Brain microvascular endothelial cell (primary cell): ENCODE measurements at regions not wholly inside any gene's neighbourhood (a gene's known extent, or its start where the extent isn't known, plus 50 kb on each side); places are given as distances from the start of the nearest gene placed in this dataset.

ENCODE experiments used
- DNase-seq: peaks from one replicate; pipeline ENCODE4 v3.0.0-alpha.2; 2020
- H3K27ac ChIP-seq: fragments of 250-450 bp; sonication (Bioruptor Pico); 2 replicates; pipeline ENCODE4 v1.5.1; 2020; ENCODE audit warnings: mild to moderate bottlenecking, moderate library complexity
- H3K27me3 ChIP-seq: fragments of 250-450 bp; sonication (Bioruptor Pico); replicated peaks from 2 replicates; pipeline ENCODE4 v1.5.1; 2020; ENCODE audit warnings: mild to moderate bottlenecking
- H3K36me3 ChIP-seq: fragments of 250-450 bp; sonication (Bioruptor Pico); replicated peaks from 2 replicates; pipeline ENCODE4 v1.5.1; 2020; ENCODE audit warnings: mild to moderate bottlenecking
- H3K4me3 ChIP-seq: 2 replicates; pipeline ENCODE4 v1.5.1; 2011; ENCODE audit warnings: low read depth, mild to moderate bottlenecking, control low read depth, low read length, moderate library complexity
- CTCF ChIP-seq: IDR thresholded peaks from 2 replicates; pipeline ENCODE4 v1.5.1; 2011; ENCODE audit warnings: low read depth, mild to moderate bottlenecking, moderate library complexity, low read length, control low read depth, inconsistent platforms; ENCODE audit errors: missing control alignments
- in situ Hi-C: cut with HindIII; loops from 2 replicates; pipeline ENCODE4 v1.10.0; 2017; ENCODE audit warnings: low sequenced_read_pairs, low pct_ligation_motif_present

- in situ Hi-C loops: no loop called here
- Histone ChIP-seq H3K36me3 (no peaks in the 10 kb centered on the region), H3K27ac (no peak overlapping the region), H3K27me3 (no peaks in the 10 kb centered on the region), H3K4me3 (no peak overlapping the region)
- no peak for TF ChIP-seq CTCF
- DNase-seq: no peak
These were observed 708.1 kb upstream of the ARGLU1 start for GRCh38 chr13:107275945-107276614.

- no peak for TF ChIP-seq CTCF
- H3K27me3 ChIP-seq: no peaks in the 10 kb centered on the region
- DNase-seq: no peak
- H3K27ac ChIP-seq: no peak overlapping the region
- H3K4me3 ChIP-seq: no peak overlapping the region
- H3K36me3 ChIP-seq: no peaks in the 10 kb centered on the region
- in situ Hi-C loops: no loop called here
These were observed 707.4 kb upstream of the ARGLU1 start for GRCh38 chr13:107275312-107275711.

DNA sequence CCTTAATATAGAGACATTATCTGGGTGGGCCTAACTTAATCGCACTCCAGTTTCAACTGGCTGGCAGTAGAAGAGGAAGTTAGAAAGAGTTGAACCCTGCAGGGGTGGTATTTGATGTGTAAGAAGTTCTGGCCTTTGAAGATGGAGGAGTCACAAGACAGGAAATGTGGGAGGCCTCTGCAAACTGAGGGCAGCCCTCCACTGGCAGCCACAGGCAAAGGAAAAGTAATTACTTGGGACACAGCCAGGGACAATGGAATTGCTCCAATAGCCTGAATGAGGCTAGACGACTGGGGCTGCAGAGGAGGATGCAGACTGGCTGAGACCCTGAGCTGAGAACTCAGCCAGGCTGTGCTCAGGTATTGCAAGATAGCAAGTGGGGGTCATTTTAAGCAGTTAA, 703.3 kb upstream of the ARGLU1 start:
- TF ChIP-seq CTCF: no peak
- Histone ChIP-seq H3K27me3 (no peaks in the 10 kb centered on the region), H3K27ac (no peak overlapping the region), H3K4me3 (no peak overlapping the region), H3K36me3 (no peaks in the 10 kb centered on the region)
- DNase-seq: peak; percentile 41
- in situ Hi-C loops: no loop called here

GRCh38 chr13:107266657-107267056, 698.7 kb upstream of the ARGLU1 start:
- DNase-seq: no peak
- no peaks in the 10 kb centered on the region for H3K36me3 ChIP-seq
- H3K27ac ChIP-seq: no peak overlapping the region
- no peaks in the 10 kb centered on the region for H3K27me3 ChIP-seq
- no peak overlapping the region for H3K4me3 ChIP-seq
- in situ Hi-C loops: no loop called here
- no peak for TF ChIP-seq CTCF

GRCh38 chr13:107258599-107259187, 690.8 kb upstream of the ARGLU1 start:
- DNase-seq: no peak
- no peak for TF ChIP-seq CTCF
- Histone ChIP-seq H3K27me3 (no peaks in the 10 kb centered on the region), H3K36me3 (no peaks in the 10 kb centered on the region), H3K4me3 (no peak overlapping the region), H3K27ac (no peak overlapping the region)
- in situ Hi-C loops: no loop called here

GRCh38 chr13:107254392-107254791, 686.5 kb upstream of the ARGLU1 start:
- Histone ChIP-seq H3K27me3 (no peaks in the 10 kb centered on the region), H3K4me3 (no peak overlapping the region), H3K27ac (no peak overlapping the region), H3K36me3 (no peaks in the 10 kb centered on the region)
- no peak for TF ChIP-seq CTCF
- in situ Hi-C loops: no loop called here
- no peak for DNase-seq
